HPDE6-E6E7 (cell line): ENCODE measurements at regions not wholly inside any gene's neighbourhood (a gene's known extent, or its start where the extent isn't known, plus 50 kb on each side); places are given as distances from the start of the nearest gene placed in this dataset.
A peak's percentile ranks its signal among the peaks of the same experiment; 100 is the strongest.

Source experiments
- DNase-seq: peaks from one replicate; pipeline ENCODE4 v3.0.0; 2011; ENCODE audit warnings: missing footprints; ENCODE audit errors: extremely low spot score

DNA sequence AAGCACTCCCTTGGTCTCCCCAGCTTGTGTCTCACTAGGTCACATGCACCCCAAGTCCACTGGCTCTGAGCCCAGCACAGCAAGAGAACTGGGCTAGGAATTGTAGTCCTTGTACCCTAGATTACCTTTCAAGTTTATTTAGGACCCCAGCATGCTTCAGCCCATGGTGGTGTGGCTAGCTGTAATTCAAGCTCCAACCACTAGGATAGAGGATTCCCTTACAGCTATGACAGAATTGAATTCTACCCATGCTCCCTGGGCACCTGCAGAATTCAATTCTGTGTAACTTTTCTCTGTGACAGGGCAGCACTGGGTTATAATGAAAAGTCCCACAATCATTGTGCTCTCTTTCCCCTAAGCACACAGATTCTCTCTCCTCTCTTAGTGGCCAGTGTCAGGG lies 253.8 kb upstream of the DMD start:
- no peak for DNase-seq

DNA sequence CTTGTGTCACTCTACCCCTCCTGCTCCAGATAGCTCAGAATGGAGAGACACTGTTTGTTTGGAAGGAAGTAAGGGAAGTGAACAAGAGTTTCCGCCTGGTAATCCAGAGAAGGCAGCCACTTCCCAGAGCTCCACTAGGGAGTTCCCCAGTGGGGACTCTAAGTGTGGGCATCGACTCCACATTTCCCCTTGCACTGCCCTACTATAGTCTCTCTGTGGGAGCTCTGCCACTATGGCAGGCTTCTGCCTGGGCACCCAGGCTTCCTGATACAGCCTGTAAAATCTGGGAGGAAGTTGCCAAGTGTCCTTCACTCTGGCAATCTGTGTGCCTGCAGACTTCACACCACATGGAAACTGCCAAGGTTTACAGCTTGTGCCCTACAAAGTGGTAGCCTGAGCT lies 245.8 kb upstream of the DMD start:
- DNase-seq = no peak

DNA sequence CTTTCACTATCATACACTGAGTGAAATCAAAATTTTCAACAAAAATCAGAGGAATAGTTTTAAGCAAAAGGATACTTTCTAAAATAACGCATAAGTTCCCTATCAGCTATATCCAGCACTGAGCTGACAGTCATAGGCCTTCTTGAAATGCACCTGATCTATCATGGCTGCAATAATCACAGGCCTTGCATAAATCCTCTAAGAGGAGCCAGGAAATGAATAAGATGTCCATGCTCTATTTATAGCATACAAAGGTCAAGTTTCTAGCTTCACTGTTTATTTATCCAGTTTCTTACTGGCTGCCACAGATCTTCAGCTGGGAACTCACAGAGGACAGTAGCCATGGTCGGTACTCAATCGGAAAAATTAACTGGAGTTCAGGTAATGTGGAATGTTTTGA lies 235.9 kb upstream of the DMD start:
- DNase-seq = no peak

DNA sequence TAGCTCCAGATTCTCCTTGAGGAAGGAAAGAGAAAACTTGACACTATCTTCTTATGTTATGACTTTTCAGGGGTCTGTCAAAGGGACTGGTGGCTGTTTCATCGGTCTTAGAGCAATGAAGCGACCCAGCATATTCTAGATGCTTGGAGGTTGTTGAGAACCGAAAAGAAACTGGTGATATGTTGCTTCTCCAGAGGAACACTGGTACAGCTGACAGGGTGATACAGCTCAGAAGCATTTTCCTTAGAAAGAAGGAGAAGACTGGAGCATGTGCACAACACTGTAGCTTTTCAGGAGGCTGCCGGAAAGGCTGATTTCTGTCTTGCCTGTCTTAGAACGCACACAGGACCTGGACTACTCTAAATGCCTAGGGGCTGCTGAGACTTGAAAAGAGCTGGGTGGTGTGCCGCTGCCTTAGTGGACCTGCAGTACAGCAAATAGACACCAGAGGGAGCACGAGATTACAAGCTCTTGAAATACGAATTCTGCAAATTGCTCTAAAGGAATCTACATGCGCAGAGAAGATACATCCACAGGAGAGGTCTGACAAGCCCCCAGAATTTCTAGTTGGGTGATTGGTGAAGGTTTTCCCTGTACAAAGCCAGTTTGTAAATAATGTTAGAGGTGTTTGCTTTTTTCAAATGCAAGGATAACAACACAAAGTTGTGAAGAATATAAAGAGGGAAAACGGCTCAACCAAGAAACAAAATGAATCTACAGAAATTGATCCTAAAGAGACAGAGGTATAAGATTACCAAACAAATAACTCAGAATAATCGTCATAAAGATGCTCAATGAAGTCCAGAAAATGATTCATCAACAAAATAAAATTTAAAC lies 223.1 kb upstream of the DMD start:
- peak; percentile 15 for DNase-seq

DNA sequence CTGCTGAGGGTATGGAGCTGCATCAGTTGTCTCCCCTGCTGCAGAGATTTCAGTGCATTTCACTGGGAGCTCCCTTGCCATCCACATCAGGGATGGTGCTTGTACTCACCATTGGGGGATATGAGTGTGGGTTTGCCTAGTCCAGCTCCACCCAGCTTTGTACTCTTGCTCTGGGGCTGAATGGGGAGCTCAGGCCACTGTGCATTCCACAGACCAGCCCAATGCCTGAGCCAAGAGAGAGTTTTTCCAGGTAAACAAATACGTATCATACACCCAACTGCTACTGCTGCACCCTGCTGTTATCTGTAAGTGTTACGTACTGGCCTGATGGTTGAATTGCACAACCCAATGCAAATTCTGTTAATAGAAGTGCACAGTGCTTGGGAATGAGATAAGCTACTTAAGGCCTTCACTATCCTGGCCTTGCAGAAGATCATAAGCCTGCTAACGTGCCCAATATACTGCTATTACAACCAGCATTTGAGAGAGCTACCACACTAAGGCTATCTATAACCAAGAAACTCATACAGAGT lies 205.0 kb upstream of the DMD start:
- no peak for DNase-seq

DNA sequence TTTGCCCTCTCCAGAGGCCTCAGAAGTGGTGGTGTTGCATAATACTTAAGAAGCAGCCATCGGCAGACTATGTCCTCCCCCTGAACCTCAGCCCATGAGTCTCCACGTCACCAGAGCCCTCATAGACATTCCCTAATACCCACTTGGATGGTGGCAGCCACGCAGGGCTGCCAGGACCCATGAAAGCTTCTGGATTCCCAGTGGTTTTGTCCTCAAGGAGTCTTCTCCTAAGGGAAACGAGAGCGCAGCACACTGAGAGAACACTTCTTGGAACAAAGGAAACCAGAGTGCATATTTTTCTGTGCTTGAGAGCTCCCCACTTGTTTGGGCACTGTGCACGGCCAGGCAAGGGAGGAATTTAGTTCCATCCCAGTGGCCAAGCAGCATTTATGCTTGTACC lies 204.1 kb upstream of the DMD start:
- DNase-seq = no peak

DNA sequence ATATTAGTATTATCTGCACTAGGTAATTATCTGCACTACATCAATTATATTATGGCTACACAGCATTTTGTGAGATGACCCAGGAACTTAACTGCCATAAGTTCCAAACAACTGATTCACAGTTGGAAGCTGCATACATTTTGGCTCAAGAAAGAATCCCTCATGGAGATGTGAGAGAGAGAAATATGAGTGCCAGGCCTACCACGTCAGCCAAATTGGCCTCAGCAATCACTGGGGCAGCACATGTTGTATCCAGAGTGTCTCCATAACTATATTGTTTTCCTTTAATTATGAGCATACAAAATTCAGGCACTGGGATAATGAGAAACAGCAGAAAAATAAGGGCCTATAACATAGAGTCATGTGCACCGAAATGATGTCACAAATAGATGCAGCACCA lies 174.2 kb upstream of the DMD start:
- no peak for DNase-seq

DNA sequence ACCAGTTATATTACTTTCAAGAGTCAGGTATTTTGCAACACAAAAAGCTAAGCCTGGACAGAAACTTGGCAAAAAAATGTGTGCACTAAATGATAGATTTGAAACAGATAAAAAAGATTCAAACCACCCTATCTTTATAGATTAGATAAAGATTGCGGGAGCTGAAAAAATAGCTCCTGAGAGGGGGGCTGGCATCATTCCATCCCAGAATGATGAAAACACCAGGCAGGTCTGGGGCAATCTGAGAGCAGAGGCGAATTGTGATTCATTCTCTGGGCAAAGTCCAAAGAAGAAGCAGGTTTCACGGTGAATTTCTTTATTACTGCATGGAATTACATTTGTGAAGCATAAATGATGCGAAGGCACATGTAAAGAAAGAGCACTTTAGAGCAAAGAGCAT lies 168.5 kb upstream of the DMD start:
- DNase-seq = peak; percentile 4

DNA sequence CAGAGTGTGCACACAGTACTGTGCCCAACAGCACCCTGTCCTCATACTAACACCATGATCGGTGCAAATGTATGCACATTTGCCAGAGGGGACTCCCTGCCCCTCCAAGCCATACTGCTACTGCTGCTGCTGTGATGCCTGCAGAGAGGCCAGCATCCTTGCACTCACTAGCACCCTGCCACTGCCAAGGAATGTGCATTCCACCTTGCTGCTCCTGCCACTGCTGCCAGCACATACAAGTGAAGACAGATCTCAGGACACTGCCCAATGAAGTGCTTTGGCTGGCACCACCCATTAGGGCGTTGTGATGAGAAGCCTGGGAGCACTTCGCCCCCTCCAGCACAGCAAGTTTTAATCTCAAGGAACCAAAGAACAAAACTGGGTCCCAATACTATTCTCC lies 146.3 kb upstream of the DMD start:
- no peak for DNase-seq

DNA sequence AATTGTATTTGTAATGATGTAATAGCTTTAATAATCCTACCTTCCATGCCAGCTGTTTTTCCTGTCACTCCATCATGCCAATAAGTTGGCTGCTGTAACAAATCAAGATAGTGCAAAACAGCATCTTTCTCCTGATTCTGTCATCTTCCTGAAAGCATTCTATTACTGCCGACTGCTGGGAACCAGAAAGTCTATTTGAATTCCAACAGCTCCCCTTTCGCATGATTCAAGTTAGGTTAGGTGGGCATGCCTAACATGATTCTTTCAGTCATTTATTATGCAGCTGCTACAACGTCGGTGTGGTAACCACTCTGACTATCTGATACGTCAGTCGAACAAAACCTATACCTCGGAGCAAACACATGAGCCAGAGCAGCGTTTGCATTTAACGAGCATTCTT lies 127.9 kb upstream of the DMD start:
- no peak for DNase-seq

DNA sequence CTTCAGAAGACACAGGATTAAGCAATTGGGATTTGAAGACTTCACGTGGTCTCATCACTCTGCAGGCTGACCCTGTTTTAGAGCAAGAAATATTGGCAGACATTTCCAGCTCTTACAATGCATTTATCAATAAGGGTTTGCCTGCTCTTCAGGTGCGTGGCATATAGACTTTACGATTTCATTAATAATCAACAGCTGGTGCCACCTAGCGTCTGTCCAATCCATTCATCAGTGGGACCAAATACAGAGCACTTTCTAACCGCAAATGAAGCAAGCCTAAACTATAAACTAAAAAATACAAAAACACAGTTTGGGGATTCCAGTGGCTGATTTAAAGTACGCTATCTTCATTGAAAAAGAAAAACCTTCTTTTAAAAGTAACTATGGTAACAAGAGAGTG lies 125.4 kb upstream of the DMD start:
- DNase-seq = no peak

DNA sequence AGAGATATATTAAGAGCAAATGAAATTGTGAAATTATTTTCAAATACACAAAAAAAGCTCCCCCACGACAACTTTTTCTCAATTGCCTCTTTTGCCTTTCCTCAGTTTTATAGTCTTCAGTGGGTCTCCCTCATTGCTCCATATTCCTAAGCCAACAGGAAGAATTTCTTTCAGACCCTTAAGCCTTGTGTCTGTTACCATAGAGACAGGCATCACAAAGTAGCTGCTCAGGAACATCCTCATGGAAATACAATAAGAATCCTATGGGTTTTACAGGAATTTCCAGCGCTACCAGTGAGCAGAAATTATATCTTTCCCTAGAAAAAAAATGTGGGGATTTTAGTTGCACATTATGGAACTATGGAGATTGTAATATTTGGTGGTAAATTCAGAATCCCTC lies 121.9 kb upstream of the DMD start:
- no peak for DNase-seq

DNA sequence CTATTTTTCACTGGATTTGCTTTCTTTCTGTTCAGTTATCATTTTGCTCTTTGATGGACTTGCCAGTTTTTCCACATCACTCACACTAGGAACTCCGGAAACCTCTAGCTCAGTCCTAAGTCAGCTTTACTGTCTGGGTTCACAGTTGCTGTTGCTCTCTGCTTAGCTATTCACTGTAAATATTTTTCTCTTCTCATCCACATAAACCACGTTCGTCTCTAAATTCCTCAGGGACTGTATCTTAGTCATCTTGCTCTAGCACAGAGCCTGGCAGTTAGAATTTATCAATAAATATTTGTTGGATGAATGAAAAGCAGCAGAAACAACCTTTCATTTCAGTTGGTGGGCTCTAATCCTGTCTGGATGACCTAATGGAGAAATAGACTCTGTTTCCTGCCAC lies 119.4 kb upstream of the DMD start:
- no peak for DNase-seq

DNA sequence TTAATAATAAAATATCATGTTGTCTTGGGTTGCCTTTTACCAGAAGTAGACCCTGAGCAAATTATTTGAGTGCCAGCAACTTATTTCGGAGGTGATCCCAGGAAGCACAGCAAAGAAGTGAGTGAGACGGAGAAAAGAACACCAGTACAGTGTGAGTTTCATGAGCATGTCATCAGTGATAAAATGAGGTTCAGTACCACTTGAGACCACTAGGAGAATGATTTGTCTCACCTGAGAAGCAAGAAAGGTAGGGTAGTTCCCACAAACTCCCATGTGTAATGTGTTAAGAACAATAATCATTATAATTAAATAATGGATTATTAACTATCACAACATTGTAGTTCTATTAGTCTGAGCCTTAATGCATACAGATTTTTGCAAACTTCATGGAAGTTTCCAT lies 112.8 kb upstream of the DMD start:
- DNase-seq = no peak

DNA sequence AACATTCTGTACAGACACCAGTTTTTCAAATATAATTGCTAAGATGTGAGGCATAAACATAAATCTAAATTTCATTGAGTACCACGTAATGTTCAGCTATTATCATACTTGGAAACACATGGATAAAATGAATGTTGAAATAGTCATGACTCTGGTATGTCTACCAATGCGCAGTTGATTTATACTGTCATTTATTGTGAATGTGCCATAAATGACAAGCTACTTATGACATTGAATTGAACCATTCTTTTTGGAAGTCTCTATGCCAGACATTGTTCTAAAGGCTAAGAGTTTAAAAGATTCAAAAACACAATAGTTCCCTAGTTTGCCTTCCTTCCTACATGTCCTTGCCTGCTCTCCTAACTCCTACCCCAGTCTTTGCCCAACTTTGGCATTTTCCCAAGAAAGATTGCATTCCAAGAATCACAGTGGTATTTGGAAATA lies 96.6 kb upstream of the DMD start:
- DNase-seq = no peak

DNA sequence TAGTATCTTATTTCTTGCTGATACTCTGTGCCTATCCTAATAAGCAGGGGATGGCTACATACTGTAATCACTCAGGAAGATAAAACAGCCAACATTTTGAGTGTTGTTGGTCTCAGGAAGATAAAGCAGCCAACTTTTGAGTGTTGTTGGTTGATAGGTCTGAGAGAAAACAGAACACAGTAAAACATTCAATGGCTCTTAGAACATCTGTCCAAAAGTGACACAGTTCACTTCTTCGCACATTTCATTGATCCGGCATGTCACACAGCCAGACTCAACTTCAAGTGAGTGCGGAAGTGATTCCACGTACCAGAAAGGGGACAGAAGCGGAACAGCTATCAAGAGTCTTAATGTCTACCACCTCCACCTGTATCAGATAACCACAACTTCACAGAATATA lies 87.3 kb upstream of the DMD start:
- DNase-seq = no peak

DNA sequence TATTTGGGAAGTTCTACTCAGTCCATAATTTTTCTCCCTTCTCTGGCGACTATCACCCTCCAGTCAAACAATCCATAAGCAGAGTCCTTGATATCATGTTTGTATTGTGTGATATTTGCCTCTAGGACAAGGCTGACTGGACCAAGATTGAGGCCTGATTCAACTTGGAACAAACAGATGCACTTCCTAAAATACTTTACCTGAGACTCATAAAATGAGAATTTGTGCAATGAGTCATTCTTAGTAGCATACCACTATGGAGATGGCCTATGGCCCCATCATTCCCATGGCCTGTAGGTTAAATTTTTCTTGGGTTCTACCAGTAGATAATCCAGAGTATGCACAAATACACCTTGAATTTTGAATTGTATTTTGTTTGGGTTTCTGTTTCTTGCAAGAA lies 74.2 kb upstream of the DMD start:
- no peak for DNase-seq

DNA sequence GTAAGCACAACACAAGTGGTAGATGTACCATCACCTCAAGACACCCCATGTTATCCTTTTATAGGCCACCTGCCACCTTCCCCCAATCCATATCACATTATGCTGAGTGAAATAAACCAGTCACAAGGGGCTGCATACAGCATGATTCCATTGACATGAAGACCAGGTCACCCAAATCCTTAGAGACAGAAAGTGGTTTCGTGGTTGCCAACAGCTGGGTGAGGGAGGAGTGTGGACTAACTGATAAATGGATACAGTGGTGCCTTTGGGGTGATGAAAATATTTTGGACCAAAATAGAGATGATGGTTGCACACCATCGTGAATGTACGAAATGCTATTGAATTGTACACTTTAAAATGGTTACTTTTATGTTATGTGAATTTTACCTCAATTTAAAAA lies 65.7 kb upstream of the DMD start:
- DNase-seq = no peak

DNA sequence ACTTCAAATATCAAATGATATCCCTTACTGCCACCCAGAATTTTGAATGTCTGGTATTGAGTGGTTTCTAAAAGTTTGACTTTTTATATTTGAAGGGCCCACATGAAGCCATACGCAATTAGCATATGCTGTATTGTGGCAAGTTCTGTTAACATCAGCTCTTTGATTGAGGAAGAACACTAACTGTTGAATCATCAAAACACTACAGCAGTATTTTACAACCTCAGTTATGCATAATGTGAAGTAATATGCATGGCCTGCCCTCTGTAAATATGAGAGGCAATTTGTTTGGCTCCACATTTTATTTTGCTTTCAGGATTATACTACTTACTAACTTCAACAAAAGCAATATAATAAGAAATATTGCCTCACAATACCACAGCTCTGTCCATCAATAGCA lies 62.2 kb upstream of the DMD start:
- no peak for DNase-seq

DNA sequence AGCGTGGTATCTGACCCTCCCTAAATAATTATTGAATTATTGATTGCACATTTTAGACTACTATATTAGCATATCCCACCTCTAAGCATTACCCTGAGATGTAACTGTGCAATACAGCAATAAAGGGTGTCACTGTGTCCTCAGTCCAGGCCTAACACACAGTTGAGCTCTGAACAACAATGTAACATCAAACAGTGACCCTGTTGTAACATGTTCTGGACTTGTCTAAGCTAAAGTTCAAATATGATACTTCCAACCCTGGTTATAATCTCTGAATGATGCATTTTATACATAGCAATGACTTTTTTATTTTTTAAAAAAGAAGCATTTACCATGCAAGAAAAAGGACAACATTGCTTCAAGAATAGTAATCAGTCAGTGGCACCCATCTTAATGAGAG lies 61.6 kb upstream of the DMD start:
- no peak for DNase-seq
